ENCODE measurements at regions not wholly inside any gene's neighbourhood (a gene's known extent, or its start where the extent isn't known, plus 50 kb on each side); places are given as distances from the start of the nearest gene placed in this dataset.

DNA sequence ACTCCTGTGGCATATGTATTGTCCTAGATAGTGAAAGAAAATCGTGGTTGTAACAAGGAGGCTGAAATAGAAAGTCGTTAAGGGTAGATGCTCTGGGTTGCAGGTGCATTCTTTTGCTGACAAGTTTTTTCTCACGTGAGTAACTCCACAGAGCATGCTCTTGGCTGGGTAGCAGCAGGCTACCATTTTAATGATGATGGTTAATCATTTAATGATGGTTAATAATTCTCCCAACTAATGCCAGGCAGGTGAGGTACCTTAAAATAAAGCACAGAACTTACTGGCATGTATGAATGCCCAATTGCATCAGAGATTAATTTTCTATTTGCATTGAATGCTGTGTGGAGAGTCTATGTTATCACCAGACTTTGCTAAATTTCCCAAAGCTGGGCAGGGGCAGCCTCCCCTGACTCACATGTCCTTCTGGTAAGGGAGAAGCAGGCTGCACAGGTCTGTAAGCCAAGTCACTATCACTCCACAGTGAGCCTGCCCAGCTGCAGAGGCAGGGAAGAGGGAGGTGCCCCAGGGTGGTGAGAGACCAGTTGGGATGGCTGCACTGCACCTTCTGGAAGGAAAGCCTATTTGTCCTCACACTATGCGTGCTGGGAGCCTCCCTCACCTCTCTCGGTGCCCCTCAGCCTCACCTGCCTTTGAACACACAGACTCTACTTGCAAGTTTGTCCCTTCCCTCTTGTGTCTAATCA is 287.0 kb upstream of the IGFBP3 start:
- TF ChIP-seq, protein P1, sequence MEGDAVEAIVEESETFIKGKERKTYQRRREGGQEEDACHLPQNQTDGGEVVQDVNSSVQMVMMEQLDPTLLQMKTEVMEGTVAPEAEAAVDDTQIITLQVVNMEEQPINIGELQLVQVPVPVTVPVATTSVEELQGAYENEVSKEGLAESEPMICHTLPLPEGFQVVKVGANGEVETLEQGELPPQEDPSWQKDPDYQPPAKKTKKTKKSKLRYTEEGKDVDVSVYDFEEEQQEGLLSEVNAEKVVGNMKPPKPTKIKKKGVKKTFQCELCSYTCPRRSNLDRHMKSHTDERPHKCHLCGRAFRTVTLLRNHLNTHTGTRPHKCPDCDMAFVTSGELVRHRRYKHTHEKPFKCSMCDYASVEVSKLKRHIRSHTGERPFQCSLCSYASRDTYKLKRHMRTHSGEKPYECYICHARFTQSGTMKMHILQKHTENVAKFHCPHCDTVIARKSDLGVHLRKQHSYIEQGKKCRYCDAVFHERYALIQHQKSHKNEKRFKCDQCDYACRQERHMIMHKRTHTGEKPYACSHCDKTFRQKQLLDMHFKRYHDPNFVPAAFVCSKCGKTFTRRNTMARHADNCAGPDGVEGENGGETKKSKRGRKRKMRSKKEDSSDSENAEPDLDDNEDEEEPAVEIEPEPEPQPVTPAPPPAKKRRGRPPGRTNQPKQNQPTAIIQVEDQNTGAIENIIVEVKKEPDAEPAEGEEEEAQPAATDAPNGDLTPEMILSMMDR (IDR thresholded peaks at IDR 0.05; ENCODE audit: low read depth, low read length, missing control alignments), result no peak
- no peak overlapping the region for H3K4me3 ChIP-seq (replicated peaks; ENCODE audit: low read depth, low read length)
- no peak for DNase-seq (ENCODE audit: extremely low read depth, low read depth)

DNA sequence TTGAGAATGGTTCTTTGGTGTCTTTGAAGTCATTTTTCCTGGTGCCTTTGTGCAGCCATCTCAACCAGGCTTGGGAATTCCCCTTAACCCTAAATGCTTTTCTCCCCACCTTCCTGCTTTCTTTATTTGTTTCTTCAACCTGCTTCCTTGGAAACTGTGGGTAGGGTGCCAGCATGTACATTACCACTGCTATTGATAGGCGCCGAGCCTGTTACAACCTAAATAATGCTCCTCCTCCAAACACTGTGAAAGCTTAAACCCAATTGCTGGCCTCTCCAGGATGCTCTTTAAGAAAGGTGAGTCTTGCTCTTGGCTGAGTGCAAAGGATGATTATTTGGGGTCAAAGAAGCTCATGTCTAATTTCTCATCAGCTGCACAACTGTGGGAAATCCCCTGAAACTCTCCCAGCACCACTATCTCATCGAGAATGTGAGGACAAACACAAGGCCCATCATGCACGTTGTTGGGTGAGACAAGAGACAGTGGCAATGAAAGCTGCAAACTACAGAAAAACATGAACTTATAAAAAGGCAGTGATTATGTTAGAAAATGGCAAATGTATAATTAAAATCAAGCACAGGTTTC is 285.5 kb upstream of the IGFBP3 start:
- TF ChIP-seq, protein P1 (IDR thresholded peaks at IDR 0.05; ENCODE audit: low read depth, low read length, missing control alignments), result no peak
- H3K4me3 ChIP-seq (replicated peaks; ENCODE audit: low read depth, low read length), result no peak overlapping the region
- no peak for DNase-seq (ENCODE audit: extremely low read depth, low read depth)

DNA sequence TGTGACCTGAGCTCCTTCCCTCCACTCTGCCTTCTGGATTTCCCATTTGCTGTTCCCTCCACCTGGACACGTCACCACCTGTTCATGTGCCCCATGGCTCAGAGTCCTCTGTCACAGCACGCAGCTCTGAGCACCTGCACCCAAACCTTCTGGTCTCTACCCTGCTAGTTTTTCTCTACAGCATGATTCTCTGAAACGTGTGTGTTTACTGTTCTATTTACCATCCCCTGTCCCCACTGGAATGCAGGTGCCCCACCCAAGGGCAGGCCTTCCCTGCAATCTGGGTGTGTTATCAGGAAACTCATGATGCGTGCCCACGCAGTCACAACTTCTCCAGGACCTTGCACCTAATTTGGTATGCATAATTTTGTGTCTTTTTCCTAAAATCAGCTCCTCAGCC is 284.4 kb upstream of the IGFBP3 start:
- TF ChIP-seq, protein P1 (IDR thresholded peaks at IDR 0.05; ENCODE audit: low read depth, low read length, missing control alignments), result no peak
- no peak overlapping the region for H3K4me3 ChIP-seq (replicated peaks; ENCODE audit: low read depth, low read length)
- no peak for DNase-seq (ENCODE audit: extremely low read depth, low read depth)

DNA sequence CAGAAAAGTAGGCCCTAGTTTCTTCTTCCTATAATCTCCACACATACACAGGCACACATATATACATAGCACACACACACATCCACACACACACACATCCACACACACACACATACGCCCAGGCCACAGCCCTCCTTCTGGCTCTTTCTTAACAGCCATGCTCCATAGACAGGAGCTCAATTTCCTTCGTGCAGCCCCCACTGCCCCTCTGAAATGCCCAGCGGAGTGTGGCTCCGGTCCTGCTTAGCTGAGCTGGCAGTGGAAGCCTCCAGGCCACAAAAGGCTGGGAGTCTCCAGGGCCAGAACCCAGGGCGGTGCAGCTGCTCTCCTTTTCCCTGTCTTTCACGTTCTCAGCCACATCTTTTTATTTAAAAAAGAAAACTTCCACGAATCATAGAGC is 282.9 kb upstream of the IGFBP3 start:
- TF ChIP-seq, protein P1 (IDR thresholded peaks at IDR 0.05; ENCODE audit: low read depth, low read length, missing control alignments), result no peak
- no peak overlapping the region for H3K4me3 ChIP-seq (replicated peaks; ENCODE audit: low read depth, low read length)
- DNase-seq (ENCODE audit: extremely low read depth, low read depth), result no peak

DNA sequence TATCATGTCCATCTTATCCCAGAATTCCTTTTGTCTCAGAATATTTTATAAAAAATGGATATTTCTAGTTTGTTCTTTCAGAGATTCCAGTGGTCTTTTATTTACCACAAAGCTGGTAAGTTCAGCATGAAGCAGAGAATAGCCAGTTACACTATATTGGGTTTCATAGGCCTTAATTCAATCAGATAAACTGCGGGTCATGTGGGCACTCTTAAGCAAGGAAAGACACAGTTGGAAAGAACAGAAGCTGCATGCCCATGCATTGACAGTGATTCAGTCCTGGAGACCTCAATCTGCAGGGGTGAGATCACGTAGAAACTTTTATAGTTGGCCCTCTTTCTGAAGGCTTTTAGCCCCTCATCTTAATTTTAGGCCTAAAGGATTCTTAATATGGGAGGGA is 281.3 kb upstream of the IGFBP3 start:
- DNase-seq (ENCODE audit: extremely low read depth, low read depth), result no peak
- TF ChIP-seq, protein P1 (IDR thresholded peaks at IDR 0.05; ENCODE audit: low read depth, low read length, missing control alignments), result no peak
- H3K4me3 ChIP-seq (replicated peaks; ENCODE audit: low read depth, low read length), result no peak overlapping the region

DNA sequence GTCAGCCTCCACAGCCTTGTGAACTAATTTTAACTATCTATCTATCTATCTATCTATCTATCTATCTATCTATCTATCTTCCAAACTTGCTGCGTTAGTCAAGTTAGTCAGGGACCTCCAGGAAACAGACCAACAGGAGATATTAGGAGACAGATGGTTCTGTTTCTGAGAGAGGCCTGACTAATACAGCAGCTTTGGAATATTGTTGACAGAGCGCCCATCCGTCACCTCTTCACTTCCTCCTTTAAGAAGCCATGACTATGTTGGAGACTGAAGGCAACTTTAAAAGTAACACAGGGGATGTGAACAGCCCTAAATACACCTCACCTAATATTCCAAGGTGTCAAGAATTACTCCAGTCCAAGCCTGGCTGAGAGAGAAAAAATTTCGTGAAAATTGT is 280.9 kb upstream of the IGFBP3 start:
- H3K4me3 ChIP-seq (replicated peaks; ENCODE audit: low read depth, low read length), result no peak overlapping the region
- TF ChIP-seq, protein P1 (IDR thresholded peaks at IDR 0.05; ENCODE audit: low read depth, low read length, missing control alignments), result no peak
- no peak for DNase-seq (ENCODE audit: extremely low read depth, low read depth)

Measured in HFF-Myc (cell line).